ENCODE measurements at regions not wholly inside any gene's neighbourhood (a gene's known extent, or its start where the extent isn't known, plus 50 kb on each side); places are given as distances from the start of the nearest gene placed in this dataset.

DNA sequence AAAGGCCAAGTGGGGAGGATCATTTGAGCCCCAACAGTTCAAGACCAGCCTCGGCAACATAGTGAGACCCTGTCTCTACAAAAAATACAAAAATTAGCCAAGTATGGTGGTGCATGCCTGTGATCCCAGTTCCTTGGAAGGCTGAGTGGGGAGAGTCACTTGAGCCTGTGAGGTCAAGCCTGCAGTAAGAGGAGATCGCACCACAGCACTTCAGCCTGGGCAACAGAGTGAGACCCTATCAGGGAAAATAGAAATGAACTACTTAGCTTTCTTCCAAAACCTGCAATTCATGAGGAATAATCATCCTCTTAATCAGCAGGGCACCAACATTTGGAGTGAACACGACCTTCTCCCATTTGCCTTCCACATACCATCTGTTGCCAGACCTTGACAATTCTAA, 96.1 kb downstream of the OR2K2 start:
- no peak for TF ChIP-seq POLR2A (IDR thresholded peaks at IDR 0.05)
- TF ChIP-seq, protein P1, sequence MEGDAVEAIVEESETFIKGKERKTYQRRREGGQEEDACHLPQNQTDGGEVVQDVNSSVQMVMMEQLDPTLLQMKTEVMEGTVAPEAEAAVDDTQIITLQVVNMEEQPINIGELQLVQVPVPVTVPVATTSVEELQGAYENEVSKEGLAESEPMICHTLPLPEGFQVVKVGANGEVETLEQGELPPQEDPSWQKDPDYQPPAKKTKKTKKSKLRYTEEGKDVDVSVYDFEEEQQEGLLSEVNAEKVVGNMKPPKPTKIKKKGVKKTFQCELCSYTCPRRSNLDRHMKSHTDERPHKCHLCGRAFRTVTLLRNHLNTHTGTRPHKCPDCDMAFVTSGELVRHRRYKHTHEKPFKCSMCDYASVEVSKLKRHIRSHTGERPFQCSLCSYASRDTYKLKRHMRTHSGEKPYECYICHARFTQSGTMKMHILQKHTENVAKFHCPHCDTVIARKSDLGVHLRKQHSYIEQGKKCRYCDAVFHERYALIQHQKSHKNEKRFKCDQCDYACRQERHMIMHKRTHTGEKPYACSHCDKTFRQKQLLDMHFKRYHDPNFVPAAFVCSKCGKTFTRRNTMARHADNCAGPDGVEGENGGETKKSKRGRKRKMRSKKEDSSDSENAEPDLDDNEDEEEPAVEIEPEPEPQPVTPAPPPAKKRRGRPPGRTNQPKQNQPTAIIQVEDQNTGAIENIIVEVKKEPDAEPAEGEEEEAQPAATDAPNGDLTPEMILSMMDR (IDR thresholded peaks at IDR 0.05), result no peak
- WGBS (ENCODE audit: insufficient coverage, low coverage, low lambda C conversion rate, missing lambda C conversion rate), result 42% methylated on average over 2 of the region's 3 CpGs
- no peaks in the 10 kb centered on the region for H3K27me3 ChIP-seq
- ATAC-seq (no peak), DNase-seq (no peak)
- H3K9me3 ChIP-seq, result no peaks in the 10 kb centered on the region
- intact Hi-C loops (cut with DNase I), result no loop called here
- no peaks in the 10 kb centered on the region for H3K36me3 ChIP-seq
- no peak overlapping the region for H3K4me3 ChIP-seq
- H3K4me1 ChIP-seq, result no peaks in the 10 kb centered on the region
- no peak overlapping the region for H3K27ac ChIP-seq

DNA sequence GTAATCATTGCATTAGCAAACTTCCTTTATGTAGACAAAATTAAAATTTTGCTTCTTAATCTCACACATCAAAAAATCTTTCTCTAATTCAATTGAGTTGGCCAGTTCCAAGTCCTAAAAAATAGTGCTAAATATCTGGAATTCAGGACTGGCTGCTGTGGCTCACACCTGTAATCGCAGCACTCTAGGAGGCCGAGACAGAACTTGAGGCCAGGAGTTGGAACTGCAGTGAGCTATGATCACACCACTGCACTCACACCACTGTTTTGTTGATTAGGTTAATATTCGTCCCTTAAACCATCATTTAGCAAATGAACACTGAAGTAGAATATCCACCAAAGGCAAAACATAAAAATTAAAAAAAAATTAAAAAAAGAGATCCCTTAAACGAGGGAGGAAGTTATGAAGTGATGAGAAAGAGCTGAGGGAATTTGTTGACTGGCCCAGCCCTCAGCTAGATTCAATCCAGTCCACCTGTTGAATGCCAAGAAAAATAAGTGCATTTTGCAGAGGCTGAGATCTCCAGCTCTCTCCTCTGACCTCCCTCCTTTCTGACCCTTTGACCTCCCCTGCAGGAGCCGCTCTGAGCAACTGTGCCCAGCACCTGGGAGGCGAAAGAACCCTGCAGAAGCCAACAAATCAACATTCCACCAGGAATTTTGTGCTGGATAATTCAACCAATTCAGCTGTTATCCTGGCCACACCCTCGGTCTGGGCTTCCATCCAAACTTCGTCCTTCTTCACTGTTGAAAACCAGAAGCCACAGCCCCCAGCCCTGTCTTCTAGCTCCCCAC, 96.8 kb downstream of the OR2K2 start:
- ATAC-seq, result no peak
- H3K4me1 ChIP-seq, result no peaks in the 10 kb centered on the region
- intact Hi-C loops (cut with DNase I), result no loop called here
- H3K27ac ChIP-seq, result no peak overlapping the region
- no peaks in the 10 kb centered on the region for H3K9me3 ChIP-seq
- no peaks in the 10 kb centered on the region for H3K36me3 ChIP-seq
- 38% methylated on average over 6 of the region's 8 CpGs for WGBS (ENCODE audit: insufficient coverage, low coverage, low lambda C conversion rate, missing lambda C conversion rate)
- DNase-seq, result no peak
- H3K27me3 ChIP-seq, result no peaks in the 10 kb centered on the region
- TF ChIP-seq, protein P1 (IDR thresholded peaks at IDR 0.05), result no peak
- TF ChIP-seq POLR2A (IDR thresholded peaks at IDR 0.05), result no peak
- H3K4me3 ChIP-seq, result no peak overlapping the region

DNA sequence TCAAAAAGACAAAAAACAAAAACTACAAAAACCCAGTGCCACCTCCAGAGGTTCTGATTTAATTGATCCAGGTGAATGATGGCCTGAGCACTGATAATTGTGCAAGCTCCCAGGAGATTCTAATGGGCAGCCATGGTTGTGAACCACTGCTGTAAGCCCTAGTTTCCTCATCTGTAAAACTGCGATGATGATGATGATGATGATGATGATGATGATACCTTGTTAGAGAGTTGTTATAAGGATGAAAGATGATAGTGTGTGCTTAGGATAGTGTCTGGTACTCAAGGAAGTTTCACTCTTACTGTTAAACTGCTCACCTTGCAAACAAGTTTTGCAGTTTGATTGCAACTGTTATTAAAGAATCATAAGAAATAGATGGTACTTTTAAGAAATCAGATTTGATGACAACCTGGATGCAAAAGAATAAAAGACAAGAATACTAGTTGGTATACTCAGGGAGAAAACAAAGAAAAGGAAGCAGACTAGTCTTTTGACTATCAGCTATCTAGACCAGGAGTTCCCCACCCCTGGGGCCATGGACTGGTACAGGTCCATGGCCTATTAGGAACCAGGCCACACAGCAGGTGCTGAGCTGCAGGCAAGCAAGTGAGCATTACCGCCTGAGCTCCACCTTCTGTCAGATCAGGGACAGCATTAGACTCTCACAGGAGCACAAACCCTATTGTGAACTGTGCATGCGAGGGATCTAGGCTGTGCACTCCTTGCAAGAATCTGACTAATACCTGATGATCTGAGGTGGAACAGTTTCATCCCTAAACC, 98.0 kb downstream of the OR2K2 start:
- intact Hi-C loops (cut with DNase I), result no loop called here
- H3K9me3 ChIP-seq, result no peaks in the 10 kb centered on the region
- no peaks in the 10 kb centered on the region for H3K36me3 ChIP-seq
- no peak for TF ChIP-seq POLR2A (IDR thresholded peaks at IDR 0.05)
- TF ChIP-seq, protein P1 (IDR thresholded peaks at IDR 0.05), result no peak
- no peak for ATAC-seq
- WGBS (ENCODE audit: insufficient coverage, low coverage, low lambda C conversion rate, missing lambda C conversion rate), result 48% methylated on average over 2 of the region's 3 CpGs
- H3K4me3 ChIP-seq, result no peak overlapping the region
- no peaks in the 10 kb centered on the region for H3K4me1 ChIP-seq
- DNase-seq, result no peak
- H3K27me3 ChIP-seq, result no peaks in the 10 kb centered on the region
- no peak overlapping the region for H3K27ac ChIP-seq

GRCh38 chr9:111222757-111223156, 107.3 kb downstream of the OR2K2 start:
- DNase-seq (no peak), ATAC-seq (no peak)
- H3K27ac ChIP-seq, result no peak overlapping the region
- no peaks in the 10 kb centered on the region for H3K36me3 ChIP-seq
- no peak for TF ChIP-seq POLR2A (IDR thresholded peaks at IDR 0.05)
- TF ChIP-seq, protein P1 (IDR thresholded peaks at IDR 0.05), result no peak
- no peak overlapping the region for H3K4me3 ChIP-seq
- WGBS (ENCODE audit: insufficient coverage, low coverage, low lambda C conversion rate, missing lambda C conversion rate), result 43% methylated on average over 1 of the region's 1 CpG
- intact Hi-C loops (cut with DNase I), result no loop called here
- H3K4me1 ChIP-seq, result no peaks in the 10 kb centered on the region
- no peaks in the 10 kb centered on the region for H3K27me3 ChIP-seq
- no peaks in the 10 kb centered on the region for H3K9me3 ChIP-seq
